Aorta (tissue), 5 donors: ENCODE measurements at regions not wholly inside any gene's neighbourhood (a gene's known extent, or its start where the extent isn't known, plus 50 kb on each side); places are given as distances from the start of the nearest gene placed in this dataset.

Experiments
- ATAC-seq: fragments of 200-7000 bp; cut with Tn5 transposase; one replicate; pipeline ENCODE4 v1.9.1; 2022; ENCODE audit warnings: moderate library complexity; ENCODE audit not compliant: low FRiP score
- DNase-seq, 2 donors: peaks; one replicate each; pipeline ENCODE4 v3.0.0-alpha.2; 2020
- H3K27ac ChIP-seq, 2 donors: one replicate each; pipeline ENCODE4 v1.5.1; 2013; ENCODE audit warnings: low read length in 2 of 2, mild to moderate bottlenecking in 2 of 2, moderate library complexity in 2 of 2, control low read depth in 1 of 2, inconsistent platforms in 1 of 2, low read depth in 1 of 2
- H3K27me3 ChIP-seq, 2 donors: one replicate each; pipeline ENCODE4 v1.6.1; 2013; ENCODE audit warnings: control low read depth in 1 of 2, low read length in 1 of 2, mild to moderate bottlenecking in 1 of 2, moderate library complexity in 1 of 2; ENCODE audit not compliant: insufficient read depth in 2 of 2, control insufficient read depth in 1 of 2
- H3K36me3 ChIP-seq, 2 donors: one replicate each; pipeline ENCODE4 v1.6.1; 2013; ENCODE audit warnings: control low read depth in 1 of 2, low read length in 1 of 2, mild to moderate bottlenecking in 1 of 2; ENCODE audit not compliant: insufficient read depth in 2 of 2, control insufficient read depth in 1 of 2
- H3K4me1 ChIP-seq, 2 donors: one replicate each; pipeline ENCODE4 v1.6.1; 2013; ENCODE audit warnings: low read length in 2 of 2, control low read depth in 1 of 2, mild to moderate bottlenecking in 1 of 2, moderate library complexity in 1 of 2; ENCODE audit not compliant: insufficient read depth in 2 of 2, control insufficient read depth in 1 of 2
- H3K4me3 ChIP-seq, 2 donors: one replicate each; pipeline ENCODE4 v1.5.1; 2013; ENCODE audit warnings: low read length in 2 of 2, control low read depth in 1 of 2, mild to moderate bottlenecking in 1 of 2
- H3K9me3 ChIP-seq: one replicate; pipeline ENCODE4 v1.6.1; 2013; ENCODE audit warnings: mild to moderate bottlenecking, low read length; ENCODE audit not compliant: control insufficient read depth
- WGBS, 2 donors: extraction: QIAGEN DNeasy Blood & Tissue Kit; methylation state at CpG; one replicate each; pipeline ENCODE4 v1.1.7; 2013; 5-methylcytosine and 5-hydroxymethylcytosine counted together
- intact Hi-C, 2 donors: fragments of 100-400 bp; cut with DNase I; formaldehyde crosslinking; loops; one replicate each; pipeline versions ENCODE4 v1.14.2 to v1.15.0; 2022
- donor health status: healthy with polysubstance abuse.
- donor health status: Bipolar disorder and iron deficiency.
- donor health status: DM: no; HTN: no; CAD: no.
- donor health status: DM: no; HTN: no; CAD: no.
- donor health status: DM: yes; HTN: yes; CAD: no.

- H3K36me3 ChIP-seq: peaks cover 3 to 5% of the 10 kb centered on the region in 2 donors
- WGBS, 2 donors: 81 to 84% methylated on average over 11 of the region's 11 CpGs
- H3K27me3 ChIP-seq: no peaks in the 10 kb centered on the region
- H3K4me3 ChIP-seq: no peak overlapping the region
- no peaks in the 10 kb centered on the region for H3K4me1 ChIP-seq
- ATAC-seq (no peak), DNase-seq (no peak)
- intact Hi-C loops: no loop called here
- peaks cover 2% of the 10 kb centered on the region for H3K9me3 ChIP-seq
- no peak overlapping the region for H3K27ac ChIP-seq
Observed at GRCh38 chr2:206881708-206882410, 57.5 kb upstream of the CPO start.

DNA sequence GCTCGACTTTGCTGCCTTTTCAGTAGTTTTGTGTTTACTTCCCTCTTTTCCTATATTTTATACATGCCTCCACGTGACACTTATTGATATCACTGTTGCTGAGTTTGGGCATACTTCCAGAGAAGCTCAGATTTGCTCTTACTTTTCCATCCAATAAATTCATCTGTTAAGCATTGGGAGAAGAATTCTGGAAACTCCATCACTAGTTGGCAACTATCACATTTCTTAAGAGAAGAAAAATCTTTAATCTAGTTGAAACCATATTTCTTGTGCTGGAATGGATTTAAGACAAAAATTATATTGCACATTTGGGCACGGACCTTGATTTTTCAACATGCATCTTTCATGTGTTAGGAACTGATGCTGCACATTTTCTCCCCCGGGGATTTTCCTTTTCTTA is 52.6 kb upstream of the CPO start:
- peaks cover 3 to 5% of the 10 kb centered on the region in 2 donors for H3K36me3 ChIP-seq
- 85% methylated on average over 4 of the region's 4 CpGs for WGBS, 2 donors
- DNase-seq (no peak), ATAC-seq (no peak)
- H3K4me1 ChIP-seq: no peaks in the 10 kb centered on the region
- H3K27me3 ChIP-seq: no peaks in the 10 kb centered on the region
- intact Hi-C loops: no loop called here
- H3K4me3 ChIP-seq: no peak overlapping the region
- peaks cover 2% of the 10 kb centered on the region for H3K9me3 ChIP-seq
- no peak overlapping the region for H3K27ac ChIP-seq

GRCh38 chr2:206887745-206888144 is 51.6 kb upstream of the CPO start:
- Histone ChIP-seq H3K27ac (no peak overlapping the region), H3K36me3 (peaks cover 2 to 5% of the 10 kb centered on the region in 2 donors), H3K27me3 (no peaks in the 10 kb centered on the region), H3K4me1 (no peaks in the 10 kb centered on the region), H3K9me3 (peaks cover 2% of the 10 kb centered on the region), H3K4me3 (no peak overlapping the region)
- ATAC-seq: no peak
- intact Hi-C loops: no loop called here
- DNase-seq: no peak
- WGBS, 2 donors: 81 to 84% methylated on average over 1 of the region's 1 CpG
